UCSD-AML1 (cell line): ENCODE measurements at regions not wholly inside any gene's neighbourhood (a gene's known extent, or its start where the extent isn't known, plus 50 kb on each side); places are given as distances from the start of the nearest gene placed in this dataset.

Experiments used
- DNase-seq: peaks from one replicate; lab custom pipeline; 2025; ENCODE audit not compliant: unreplicated experiment; lab: John Stamatoyannopoulos, UW

DNA sequence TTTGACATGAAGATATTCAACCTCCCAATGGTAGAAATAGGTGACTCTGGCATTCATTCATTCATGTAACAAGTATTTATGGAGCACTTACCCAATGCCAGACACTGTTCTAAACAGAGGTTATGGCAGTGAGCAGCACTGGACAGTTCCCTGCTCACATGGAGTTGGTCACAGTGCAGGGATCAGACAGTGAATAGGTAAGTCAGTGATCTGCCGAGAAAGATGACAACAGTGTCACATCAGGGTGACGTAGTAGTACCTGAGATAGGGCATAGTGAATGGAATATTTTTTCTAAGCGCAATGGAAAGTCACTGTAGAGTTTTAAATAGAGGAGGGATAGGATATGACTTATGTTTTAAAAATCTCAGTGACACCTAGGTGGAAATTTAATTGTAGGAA lies 791.4 kb upstream of the RBFOX1 start:
- no peak for DNase-seq

DNA sequence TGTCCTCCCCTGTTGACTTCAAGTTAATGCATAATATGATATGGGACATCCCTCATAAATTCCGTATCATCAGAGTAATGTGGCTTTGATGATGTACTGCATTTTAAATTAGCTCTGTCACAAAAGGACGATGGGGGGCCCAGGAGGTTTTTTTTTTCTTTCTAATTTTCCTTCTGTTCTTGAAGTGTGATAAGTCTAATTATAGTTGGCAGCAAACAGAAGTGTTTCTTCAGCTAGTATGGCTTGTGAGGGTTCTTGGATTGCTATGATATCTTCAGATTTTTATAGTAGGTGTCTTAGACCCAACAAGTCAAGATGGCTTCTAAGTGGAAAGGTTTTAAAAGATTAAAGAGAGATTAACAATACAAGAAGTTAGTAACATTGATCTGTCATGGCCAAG lies 796.2 kb upstream of the RBFOX1 start:
- no peak for DNase-seq

DNA sequence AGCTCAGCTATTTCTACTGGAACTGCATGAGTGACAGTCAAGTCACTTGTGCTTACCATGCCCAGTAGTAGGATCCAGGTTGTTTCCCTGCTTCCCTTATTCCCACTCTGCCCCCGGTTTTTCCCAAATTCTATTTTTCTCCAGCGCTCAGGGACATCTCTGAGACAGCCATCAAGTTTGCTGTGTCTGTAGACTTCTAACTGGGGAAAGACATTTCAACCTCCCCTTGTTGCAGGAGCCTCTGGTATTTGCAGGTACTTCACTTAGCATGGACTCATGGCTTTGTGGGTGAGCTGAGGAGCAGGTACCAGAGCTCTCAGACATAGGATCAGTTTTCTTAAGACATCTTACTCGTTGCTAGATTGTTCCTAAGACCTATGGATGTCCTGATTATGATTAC lies 801.6 kb upstream of the RBFOX1 start:
- DNase-seq, result no peak

DNA sequence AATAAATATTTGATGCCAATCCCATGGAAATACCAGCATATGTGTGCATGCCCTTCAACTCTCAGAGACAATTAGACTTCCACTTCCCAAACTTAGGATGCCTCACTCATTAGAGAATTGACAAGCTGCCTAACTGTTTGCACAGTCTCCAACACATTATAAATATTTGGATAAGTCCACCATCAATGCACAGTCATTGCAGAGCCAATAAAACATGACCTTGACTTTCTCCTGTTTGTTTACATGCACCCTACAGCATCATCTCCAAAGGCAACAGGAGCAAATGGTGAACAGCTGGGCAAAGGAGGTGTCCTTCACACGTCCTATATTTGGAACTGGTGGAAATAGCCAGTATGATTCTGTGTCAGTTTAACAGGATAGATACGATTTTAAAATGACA lies 804.4 kb upstream of the RBFOX1 start:
- DNase-seq, result no peak

DNA sequence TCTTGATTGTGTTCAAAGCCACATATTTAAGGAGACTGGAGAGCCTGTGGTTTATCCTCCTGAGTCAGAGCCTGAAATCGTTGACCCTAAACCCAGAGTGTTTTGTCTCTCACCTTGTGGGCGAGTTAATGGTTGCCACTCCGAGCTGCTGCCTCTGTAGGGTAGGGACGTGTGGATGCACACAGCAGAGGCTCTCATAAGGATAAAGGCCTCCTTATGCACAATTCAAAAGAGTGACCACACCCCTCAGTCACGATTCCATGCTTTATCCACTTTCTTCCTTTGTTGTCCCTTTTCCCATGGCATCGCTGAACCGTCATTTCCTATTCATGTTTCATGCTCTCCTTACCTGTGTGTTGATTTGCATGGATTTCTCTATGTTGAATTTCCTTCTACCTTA lies 805.0 kb upstream of the RBFOX1 start:
- no peak for DNase-seq

DNA sequence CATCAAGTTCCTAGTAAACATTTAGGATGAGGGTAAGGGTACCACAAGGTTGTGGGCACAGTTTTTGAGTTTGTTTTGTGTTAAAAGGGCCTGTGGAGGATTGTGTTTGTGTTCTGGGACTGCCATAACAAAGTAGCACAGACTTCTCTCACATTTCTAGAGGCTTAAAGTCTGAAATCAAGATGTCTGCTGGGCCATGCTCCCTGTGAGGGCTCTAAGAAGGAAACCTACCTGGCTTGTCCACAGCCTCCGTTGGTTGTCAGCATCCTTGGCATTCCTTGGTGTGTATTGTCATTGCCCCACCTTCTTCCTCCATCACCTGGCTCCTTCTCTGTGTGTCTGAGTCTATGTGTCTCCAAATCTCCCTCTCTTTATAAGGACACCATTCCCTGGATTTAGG lies 808.1 kb upstream of the RBFOX1 start:
- no peak for DNase-seq

DNA sequence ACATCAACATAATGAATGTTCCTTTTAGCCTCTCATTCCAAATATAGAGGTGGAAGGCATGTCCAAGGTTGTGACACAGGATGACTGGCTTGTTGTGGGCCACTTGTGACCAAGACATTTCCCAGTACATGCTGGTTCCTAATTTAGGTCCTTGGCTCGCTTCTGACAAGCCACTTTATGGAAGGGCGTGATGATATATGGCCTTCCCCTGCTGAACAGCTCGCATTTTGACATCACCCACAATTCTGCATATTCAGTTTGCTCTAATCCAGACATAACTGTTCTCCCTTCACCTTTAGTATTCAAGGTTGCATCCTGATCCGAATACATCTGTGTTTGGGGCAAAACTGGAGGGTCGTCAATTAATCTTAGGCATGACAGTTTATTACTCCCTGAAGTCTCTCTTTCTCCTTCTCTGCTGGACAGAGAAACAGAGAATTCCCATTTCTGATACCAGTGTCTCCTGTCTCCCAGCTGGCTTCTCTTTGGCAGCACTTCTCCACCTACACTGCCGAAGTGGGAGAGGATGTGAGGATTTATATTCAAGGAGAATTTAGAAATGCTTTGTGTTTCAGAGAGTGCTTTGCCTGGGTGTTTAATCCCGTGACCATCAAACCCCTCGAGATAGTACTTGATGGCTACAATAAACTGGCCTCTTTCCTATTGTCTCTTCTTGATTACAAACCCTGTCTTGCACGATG lies 815.5 kb upstream of the RBFOX1 start:
- no peak for DNase-seq

DNA sequence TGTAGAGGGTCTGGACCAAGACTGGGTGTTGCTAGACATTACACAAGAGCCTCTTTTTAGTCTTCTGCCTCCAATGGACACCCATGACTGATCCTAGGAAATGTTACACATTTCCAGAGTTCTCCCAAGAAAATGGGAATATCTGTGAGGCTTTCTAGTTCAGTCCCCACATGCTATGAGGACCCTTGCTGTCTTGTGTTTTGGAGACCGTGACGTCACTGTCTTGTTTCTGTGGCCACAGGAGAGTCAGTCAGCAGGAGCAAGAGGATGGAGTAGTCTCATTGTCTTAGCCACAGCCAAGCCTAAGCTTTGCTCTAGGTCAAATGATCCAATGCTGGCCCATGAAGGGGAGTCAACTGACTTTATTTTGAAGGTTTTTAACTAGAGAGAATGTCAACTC lies 820.1 kb upstream of the RBFOX1 start:
- no peak for DNase-seq

DNA sequence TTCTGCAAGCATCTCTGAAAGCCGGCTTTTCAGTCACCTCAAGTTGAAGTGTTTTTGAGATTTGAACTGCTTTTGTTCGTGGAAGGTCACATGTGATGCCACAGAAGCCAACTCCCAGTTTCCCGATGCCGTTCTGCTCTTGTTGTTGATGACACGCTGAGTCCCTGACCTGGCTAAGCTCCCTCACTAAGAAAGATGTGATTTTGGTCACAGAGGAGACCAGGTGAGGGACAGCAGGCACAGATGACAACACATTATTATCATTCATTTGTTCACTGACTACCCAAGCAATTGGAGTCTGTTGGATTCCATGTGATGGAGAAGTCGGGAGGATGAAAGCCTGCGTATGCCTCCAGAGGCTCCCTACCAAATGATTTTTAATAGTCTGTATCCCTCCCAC lies 822.4 kb upstream of the RBFOX1 start:
- DNase-seq, result no peak

DNA sequence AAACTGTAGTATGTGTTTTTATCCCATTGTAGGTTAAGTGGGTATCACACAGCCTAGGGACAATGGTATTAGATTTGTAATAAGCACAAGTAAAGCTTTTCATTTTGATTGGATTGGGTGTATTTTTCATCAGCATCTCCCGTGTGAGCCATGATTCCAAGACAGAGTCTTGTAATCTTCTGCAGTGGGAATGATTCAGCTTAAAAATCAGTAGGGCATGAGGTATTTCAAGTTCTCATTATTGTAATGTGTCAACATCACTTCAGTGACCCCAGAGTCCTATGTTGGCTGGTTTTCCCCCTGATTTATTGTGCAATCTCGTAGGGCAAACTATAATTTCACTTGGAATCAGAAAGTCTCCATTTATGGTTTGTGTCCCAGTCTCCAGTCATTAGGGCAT lies 833.2 kb upstream of the RBFOX1 start:
- DNase-seq, result no peak

DNA sequence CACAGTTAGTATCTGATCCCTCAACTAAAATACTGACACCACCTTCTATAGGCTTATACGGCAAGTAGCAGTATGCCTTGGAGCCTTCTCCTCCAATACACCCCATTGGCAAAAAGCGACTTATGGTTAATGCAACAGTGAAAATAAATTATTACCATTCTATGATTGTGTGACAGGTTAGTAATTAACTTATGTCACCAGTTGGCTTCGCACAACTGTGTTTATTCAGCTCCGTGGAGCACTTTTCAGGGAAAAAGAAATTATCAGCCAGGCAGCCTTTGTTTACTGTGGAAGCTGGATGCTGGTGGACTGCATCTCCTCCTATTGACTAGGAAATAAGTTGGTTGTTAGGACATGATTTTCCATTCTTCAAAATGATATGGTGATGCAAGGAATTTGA lies 833.8 kb upstream of the RBFOX1 start:
- no peak for DNase-seq

DNA sequence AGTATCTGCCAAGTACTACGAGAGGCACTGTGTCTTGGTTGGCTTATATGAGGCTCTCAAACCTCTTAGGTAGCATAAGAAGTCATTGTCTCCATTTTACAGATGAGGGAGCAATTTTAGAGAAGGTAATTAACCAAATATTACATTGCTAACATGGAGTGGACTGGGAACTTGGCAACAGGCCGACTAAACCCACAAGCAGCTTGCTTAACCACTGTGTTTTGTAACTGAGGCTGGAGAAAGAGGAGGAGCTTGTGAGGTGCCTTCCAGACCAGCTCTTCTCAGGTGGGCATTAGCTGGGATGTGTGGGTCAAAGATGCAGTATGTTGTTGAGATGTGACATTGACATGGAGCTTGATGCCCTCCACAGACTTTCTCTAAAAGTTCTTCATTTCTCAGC lies 835.6 kb upstream of the RBFOX1 start:
- no peak for DNase-seq

DNA sequence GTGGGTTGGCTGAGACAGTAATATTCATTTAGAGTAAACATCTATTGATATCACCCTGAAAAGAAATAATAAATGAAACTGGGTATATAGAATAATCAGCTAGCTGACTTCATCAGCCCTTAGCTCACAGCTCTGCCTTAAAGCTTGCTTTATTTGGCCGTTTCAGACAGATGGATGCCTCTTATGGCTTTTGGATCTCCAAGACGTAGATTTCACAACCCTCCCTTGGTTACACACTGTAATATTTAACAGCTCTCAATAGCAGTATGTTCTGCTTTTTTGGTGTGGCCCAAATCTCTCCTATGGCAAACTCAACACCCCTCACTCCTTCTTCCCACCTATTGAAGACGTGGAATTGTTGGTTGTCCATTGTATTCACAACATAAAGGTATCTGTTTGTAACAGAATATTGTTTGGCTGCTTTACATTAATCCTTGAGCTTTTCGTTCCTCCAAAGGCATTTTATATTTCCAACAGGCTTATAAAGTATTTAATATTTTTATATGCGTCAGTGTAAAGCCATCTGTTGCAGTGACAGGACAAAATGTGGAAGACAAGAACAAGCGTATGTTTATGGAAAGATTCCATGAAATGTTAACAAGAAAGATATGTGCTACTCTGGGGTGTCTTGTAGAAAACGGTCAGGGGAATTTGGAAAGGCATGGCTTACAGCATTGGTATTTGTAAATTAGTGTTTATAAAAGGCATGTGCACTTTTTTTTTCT lies 837.0 kb upstream of the RBFOX1 start:
- no peak for DNase-seq

DNA sequence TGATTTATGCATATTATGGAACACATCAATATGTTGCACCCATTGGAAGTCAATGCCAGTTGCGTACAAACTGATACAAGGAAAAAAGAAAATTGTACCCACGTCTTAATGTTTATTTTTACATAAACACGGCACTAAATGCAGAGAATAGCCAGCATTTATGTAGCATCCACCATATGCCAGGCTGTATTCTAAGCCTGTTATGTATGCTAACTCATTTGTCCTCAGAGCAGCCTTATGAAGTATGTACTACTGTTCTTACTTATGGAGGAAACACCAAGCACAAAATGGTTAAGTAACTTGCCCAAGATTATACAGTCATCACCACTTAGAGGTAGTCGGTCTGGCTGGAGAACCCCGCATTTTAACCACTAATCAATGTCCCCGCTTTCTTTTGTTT lies 837.9 kb upstream of the RBFOX1 start:
- DNase-seq, result no peak

DNA sequence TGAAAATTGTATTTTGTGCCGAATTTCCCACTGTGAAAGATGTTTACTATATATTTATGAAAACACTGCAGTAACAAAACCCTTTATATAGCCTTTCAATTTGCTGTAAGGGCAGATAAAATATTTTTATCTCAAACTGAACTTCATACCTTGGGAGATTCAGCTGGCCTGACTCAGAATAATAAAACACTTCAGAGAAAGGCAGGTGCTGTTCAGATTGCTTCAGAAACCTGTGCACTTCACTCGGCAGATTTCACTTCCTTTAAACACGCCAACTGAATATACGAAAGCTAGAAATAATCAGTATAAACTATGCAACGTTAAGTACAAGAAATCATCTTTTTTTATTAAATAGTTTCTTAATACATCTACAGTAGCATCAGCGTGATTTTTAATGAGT lies 839.1 kb upstream of the RBFOX1 start:
- no peak for DNase-seq

DNA sequence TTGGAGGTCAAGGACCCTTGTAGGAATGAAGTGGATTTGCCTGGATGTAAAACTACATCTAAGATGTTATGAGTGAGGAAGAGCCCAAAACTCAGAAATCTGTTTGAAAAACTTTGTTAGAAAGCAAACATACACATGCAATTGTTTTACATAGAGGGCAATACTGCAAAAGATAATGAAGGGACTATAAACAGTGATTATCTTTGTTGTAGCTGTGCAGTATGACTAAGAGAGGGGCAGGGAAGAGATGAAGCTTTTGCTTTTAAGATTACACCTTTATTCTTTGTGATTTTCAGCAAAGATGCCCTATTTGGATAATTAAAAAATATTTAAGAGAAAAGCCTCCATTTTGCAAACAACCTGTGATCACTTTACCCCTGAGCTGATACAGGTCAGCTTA lies 839.9 kb upstream of the RBFOX1 start:
- no peak for DNase-seq

DNA sequence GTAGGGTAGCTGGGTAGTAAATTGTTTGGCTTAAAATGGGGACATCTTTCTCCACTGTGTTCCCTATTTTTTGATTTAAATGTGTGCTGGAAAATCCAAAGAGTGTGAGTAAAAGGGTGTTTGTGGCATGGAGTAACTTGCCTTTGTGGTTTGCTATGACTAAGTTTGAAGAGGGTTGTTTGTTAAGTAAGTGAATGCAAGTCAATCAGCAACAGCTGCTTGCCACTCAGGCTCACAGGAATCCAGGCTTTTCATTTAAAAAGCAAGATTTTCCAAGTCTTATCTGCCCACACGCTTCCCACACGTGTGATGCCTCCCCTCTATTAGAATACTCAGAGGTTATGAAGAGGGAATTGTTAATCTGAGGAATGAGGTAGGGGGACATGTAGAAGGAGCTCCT lies 847.7 kb upstream of the RBFOX1 start:
- DNase-seq, result no peak

DNA sequence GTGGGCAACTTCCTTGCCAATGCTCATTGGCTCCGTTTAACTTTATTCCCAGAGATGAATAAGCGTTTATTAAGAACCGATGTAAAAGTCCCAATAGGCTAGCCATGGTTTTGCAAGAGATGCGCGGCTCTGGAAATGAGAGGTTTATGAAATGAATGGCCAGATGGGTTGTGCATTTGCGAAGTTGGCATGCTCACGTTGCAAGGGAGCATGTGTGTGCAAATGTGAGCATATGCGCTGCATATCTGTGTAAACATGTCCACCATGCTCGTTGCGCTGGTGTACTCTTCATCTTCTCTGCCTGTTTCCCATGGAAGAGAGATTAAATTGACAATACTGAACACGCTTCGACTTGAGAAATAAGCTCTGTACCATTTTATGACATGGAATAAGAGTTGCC lies 848.6 kb upstream of the RBFOX1 start:
- no peak for DNase-seq

DNA sequence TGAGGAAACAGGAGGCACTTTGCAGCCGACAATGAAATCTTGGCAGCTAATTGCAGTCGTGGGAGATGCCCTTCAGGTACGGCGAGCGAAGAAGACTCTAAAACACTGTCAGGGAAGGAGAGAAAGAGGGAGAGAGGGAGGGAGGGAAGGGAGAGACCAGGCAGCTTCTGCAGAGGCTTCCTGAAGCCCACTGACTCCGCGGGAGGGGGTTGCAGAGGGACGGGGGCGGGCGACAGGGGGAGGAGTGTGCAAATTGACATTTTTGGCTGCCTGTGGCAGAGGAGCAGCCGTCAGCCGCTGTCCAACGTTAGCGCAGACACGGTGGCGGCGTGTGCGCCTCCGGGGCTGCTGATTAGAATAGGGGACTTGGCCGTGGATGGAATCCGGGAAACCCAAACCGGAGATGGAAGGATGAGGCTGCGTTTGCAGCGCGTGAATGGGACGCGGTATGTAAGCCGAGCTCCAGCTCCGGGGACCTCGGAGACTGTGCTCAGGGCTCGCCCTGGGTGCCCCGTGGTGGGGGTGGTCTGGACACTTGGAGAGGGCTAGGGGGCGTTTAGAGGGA lies 849.1 kb upstream of the RBFOX1 start:
- DNase-seq, result no peak

DNA sequence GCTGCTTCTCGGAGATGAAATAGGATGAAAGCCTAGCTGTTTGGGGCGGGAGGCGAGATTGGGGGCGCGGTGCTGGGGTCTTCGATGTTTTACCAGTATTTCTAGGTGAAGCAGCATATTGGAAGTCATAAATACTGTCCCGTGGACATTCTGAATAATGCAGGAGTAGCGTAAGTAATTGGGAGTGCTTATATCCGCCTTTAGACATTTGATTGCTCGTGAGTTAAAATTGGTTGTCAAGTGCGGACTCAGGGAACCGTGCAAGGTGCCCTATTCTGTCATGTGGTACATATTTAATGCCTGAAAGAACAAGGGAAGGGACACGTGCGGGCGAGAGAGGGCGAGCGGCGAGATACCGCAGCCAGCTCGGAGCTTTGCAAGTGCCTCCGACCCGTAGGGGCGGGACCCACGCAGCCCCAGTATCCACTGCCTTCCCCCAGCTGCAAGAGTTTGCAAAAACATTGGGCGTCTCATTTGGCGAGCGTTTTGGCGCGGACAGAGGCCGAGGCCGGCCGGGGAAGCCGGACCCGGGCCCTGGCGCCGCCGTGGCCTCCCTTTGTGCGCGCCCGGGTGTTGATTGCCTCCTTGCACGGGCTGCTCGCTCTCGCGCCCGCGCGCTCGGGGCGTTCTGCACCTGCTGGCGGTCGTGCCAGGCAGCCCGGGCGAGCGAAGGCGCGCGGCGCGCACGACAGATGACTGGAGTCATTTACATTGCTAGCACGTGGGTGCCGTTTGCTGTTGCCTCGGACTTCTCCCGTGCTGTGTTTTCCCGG lies 849.8 kb upstream of the RBFOX1 start:
- DNase-seq, result no peak

DNA sequence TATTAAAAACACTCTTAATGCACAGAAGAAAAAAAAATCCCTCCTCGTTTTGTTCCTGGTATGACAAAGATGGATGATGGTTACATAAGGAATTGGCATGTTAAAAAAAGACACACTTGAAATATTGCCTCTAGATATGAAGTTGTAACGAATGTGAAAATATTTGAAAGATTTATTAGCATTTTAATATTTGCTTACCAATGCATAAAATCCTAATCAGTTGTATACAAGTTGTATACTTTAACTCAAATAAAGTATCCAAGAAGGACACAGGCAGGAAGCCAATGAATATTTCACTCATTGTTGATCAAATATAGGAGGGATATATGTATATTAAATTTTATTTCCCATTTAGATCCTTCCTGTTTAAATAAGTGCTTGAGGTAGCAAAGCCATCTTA lies 850.8 kb upstream of the RBFOX1 start:
- DNase-seq, result no peak

DNA sequence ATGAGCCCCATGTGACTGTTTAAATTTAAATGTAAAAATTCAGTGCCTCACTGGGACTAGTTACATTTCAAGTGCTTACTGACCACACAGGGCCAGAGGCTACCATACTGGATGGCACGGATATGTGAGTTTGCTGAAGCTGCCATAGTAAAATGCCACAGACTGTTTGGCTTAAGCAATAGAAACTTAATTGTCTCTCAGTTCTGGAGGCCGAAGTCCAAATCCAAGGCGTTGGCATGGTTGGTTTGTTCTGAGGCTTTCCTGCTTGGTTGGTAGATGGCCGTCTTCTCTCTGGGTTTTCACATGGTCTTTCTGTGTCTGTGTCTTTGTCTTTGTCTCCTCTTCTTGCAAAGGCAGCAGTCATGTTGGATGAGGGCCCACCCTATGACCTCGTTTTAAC lies 878.9 kb upstream of the RBFOX1 start:
- no peak for DNase-seq
